ENCODE measurements at regions not wholly inside any gene's neighbourhood (a gene's known extent, or its start where the extent isn't known, plus 50 kb on each side); places are given as distances from the start of the nearest gene placed in this dataset.
"Not testable (repeated sequence)": the region's sequence is repeated elsewhere in the genome, so short reads cannot be mapped to it uniquely, and the experiment has no call there.

DNA sequence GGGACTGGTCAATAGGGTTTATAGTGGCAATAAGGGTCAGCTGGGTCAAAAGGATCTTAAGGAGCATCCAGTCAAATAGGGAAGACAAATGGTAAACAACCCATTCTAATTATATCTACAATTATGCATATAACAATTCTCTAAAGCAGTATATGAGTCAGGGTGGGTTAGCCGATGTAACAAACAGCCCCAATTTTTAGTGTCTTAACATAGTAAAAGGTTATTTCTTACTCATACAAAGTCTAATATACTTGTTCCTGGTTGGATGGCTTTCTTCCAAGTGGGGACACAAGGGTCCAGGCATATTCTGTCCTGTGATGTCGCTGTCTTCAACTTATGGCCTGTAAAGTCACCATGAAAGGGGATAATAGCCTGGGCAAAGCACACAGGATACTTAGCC lies 97.9 kb upstream of the GALNT15 start:
- WGBS (ENCODE audit: missing lambda C conversion rate): 61% methylated on average over 2 of the region's 2 CpGs
- no peak overlapping the region for H3K27ac ChIP-seq
- no peak overlapping the region for H3K4me2 ChIP-seq
- ATAC-seq: no peak
- FAIRE-seq: no peak
- CTCF ChIA-PET: interaction anchor here (0.5 to 0.9 kb wide), 3 partner anchors 9 to 16 kb away, joined by 3 read pairs; no protein-coding TSS in a partner anchor
- H3K4me3 ChIP-seq: no peak overlapping the region
- peaks cover 15% of the 10 kb centered on the region for H3K4me1 ChIP-seq
- TF ChIP-seq SREBF2 (IDR thresholded peaks at IDR 0.05) (no peak), MAFK (IDR thresholded peaks at IDR 0.05; ENCODE audit: partially characterized antibody) (no peak), HDAC2 (IDR thresholded peaks at IDR 0.05) (no peak), HOXB13 (CRISPR knock-in tag; IDR thresholded peaks at IDR 0.05; ENCODE audit: low read depth) (no peak), TFCP2L1 (CRISPR knock-in tag; IDR thresholded peaks at IDR 0.05) (no peak), RNF2 (IDR thresholded peaks at IDR 0.05; ENCODE audit: borderline replicate concordance, low read depth) (no peak), ZFP36 (IDR thresholded peaks at IDR 0.05; ENCODE audit: borderline replicate concordance, partially characterized antibody) (no peak), GATA3 (IDR thresholded peaks at IDR 0.05; ENCODE audit: borderline replicate concordance) (no peak), HOXB5 (CRISPR knock-in tag; IDR thresholded peaks at IDR 0.05) (no peak), BHLHE40 (IDR thresholded peaks at IDR 0.05; ENCODE audit: low read depth, low read length) (no peak), RAD21 (conservative IDR thresholded peaks at IDR 0.05 in 1 of 2, IDR thresholded peaks at IDR 0.05 in 1 of 2) (no peak), NR3C1 (IDR thresholded peaks at IDR 0.05) (no peak), CBX2 (IDR thresholded peaks at IDR 0.05; ENCODE audit: borderline replicate concordance, low read depth) (no peak), CHD4 (IDR thresholded peaks at IDR 0.05; ENCODE audit: borderline replicate concordance) (no peak)
- DNase-seq (ENCODE audit: low read depth in 1 of 2, low spot score in 1 of 2): no peak
- peaks cover 25% of the 10 kb centered on the region for H3K9me3 ChIP-seq
- POLR2A ChIA-PET: no interaction called here

DNA sequence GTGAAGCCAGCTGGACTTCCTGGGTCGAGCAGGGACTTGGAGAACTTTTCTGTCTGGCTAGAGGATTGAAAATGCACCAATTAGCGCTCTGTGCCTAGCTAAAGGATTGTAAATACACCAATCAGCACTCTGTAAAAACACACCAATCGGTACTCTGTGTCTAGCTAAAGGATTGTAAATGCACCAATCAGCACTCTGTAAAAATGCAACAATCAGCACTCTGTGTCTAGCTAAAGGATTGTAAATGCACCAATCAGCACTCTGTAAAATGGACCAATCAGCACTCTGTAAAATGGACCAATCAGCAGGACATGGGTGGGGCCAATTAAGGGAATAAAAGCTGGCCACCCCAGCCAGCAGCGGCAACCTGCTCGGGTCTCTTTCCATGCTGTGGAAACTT lies 97.3 kb upstream of the GALNT15 start:
- DNase-seq (ENCODE audit: low read depth in 1 of 2, low spot score in 1 of 2); FAIRE-seq; ATAC-seq; H3K4me3 ChIP-seq; H3K27ac ChIP-seq; POLR2A ChIA-PET; H3K4me2 ChIP-seq: not testable (repeated sequence)
- 79% methylated on average over 5 of the region's 5 CpGs for WGBS (ENCODE audit: missing lambda C conversion rate)
- Histone ChIP-seq H3K9me3 (peaks cover 31% of the 10 kb centered on the region), H3K4me1 (peaks cover 15% of the 10 kb centered on the region)
- TF ChIP-seq MAFK (IDR thresholded peaks at IDR 0.05; ENCODE audit: partially characterized antibody): peak; percentile 43
- CTCF ChIA-PET: interaction anchor here (0.9 to 1.3 kb wide), 2 partner anchors 16 to 28 kb away, joined by 3 to 8 read pairs; no protein-coding TSS in a partner anchor

DNA sequence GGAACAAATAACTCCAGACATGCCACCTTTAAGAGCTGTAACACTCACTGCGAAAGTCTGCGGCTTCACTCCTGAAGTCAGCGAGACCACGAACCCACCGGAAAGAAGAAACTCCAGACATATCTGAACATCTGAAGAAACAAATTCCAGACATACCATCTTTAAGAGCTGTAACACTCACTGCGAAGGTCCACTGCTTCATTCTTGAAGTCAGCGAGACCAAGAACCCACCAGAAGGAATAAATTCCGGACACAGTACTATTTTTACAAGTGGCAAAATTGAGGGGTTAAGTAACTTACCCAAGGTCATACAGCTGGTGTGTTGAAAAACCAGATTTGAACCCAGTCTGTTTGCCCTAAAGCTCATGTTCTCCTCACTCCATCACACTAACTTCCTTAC lies 96.8 kb upstream of the GALNT15 start:
- Histone ChIP-seq H3K9me3 (peaks cover 37% of the 10 kb centered on the region), H3K27ac (0 out of 6 replicates have a peak overlapping the region, but pooled peaks of 1 of the 2 experiments have one; percentile 16)
- H3K4me3 ChIP-seq; POLR2A ChIA-PET; FAIRE-seq; ATAC-seq; H3K4me2 ChIP-seq; H3K4me1 ChIP-seq; DNase-seq (ENCODE audit: low read depth in 1 of 2, low spot score in 1 of 2): not testable (repeated sequence)
- CTCF ChIA-PET: interaction anchor here (1.3 kb wide), 1 partner anchor 28 kb away, joined by 8 read pairs; no protein-coding TSS in a partner anchor
- WGBS (ENCODE audit: missing lambda C conversion rate): 78% methylated on average over 8 of the region's 8 CpGs

DNA sequence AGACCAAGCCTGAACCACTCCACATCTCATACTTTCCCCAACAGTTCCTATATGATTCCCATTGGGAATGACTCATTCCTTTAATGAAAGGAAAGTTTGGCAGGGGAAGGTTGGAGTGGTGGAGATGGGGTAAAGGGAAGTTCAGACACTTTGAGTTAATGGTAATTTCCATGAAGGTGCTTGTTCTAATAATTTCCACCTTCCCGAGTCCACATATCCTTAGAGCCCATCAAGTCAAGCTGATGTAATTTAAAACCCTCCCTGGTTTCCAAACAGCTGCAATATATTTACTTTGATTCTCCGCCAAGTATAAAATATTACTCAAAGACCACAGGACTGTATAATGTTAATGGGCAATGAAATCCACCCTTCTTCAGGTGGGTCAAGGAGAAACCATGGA lies 95.0 kb upstream of the GALNT15 start:
- FAIRE-seq (no peak), DNase-seq (ENCODE audit: low read depth in 1 of 2, low spot score in 1 of 2) (no peak), ATAC-seq (no peak)
- ChIA-PET POLR2A (no interaction called here), CTCF (interaction anchor here (0.6 to 1.4 kb wide), 3 partner anchors 19 to 476 kb away, joined by 3 to 4 read pairs (median 3); no protein-coding TSS in a partner anchor)
- Histone ChIP-seq H3K9me3 (peaks cover 38% of the 10 kb centered on the region), H3K4me2 (0 out of 3 replicates have a peak overlapping the region, but pooled peaks have one; percentile 2), H3K27ac (peak overlapping the region; percentile 18 to 25; a peak in 2 of 6 replicates), H3K4me1 (peaks cover 5% of the 10 kb centered on the region; the same call in 1 of the 3 replicates), H3K4me3 (no peak overlapping the region)
- WGBS (ENCODE audit: missing lambda C conversion rate): 62% methylated on average over 2 of the region's 2 CpGs
- TF ChIP-seq KDM5A (IDR thresholded peaks at IDR 0.05) (no peak), CBX2 (IDR thresholded peaks at IDR 0.05; ENCODE audit: borderline replicate concordance, low read depth) (no peak), JUNB (IDR thresholded peaks at IDR 0.05) (peak; percentile 33; the same call in 1 of the 2 replicates), FOSB (CRISPR knock-in tag; IDR thresholded peaks at IDR 0.05) (no peak), ZC3H11A (IDR thresholded peaks at IDR 0.05) (no peak), MAZ (IDR thresholded peaks at IDR 0.05; ENCODE audit: borderline replicate concordance, low read depth, low read length) (no peak), NPAS2 (CRISPR knock-in tag; IDR thresholded peaks at IDR 0.05; ENCODE audit: borderline replicate concordance) (no peak), FOXS1 (CRISPR knock-in tag; IDR thresholded peaks at IDR 0.05) (no peak), CEBPB (IDR thresholded peaks at IDR 0.05) (0 out of 4 replicates have a peak, but pooled peaks of 1 of the 2 experiments have one; percentile 7), NR3C1 (IDR thresholded peaks at IDR 0.05) (no peak), ESRRA (IDR thresholded peaks at IDR 0.05; ENCODE audit: borderline replicate concordance, low read length) (no peak), FOSL2 (IDR thresholded peaks at IDR 0.05) (no peak), FOSL2 (CRISPR knock-in tag; IDR thresholded peaks at IDR 0.05) (peak; percentile 23; the same call in 1 of the 2 replicates), EHF (CRISPR knock-in tag; IDR thresholded peaks at IDR 0.05) (no peak), RNF2 (IDR thresholded peaks at IDR 0.05; ENCODE audit: borderline replicate concordance, low read depth) (no peak), HOXB13 (CRISPR knock-in tag; IDR thresholded peaks at IDR 0.05; ENCODE audit: low read depth) (no peak), RCOR1 (IDR thresholded peaks at IDR 0.05; ENCODE audit: low read depth, low read length) (no peak), HOXA7 (CRISPR knock-in tag; IDR thresholded peaks at IDR 0.05) (no peak), CHD2 (IDR thresholded peaks at IDR 0.05; ENCODE audit: low read length, partially characterized antibody) (no peak), BHLHE40 (IDR thresholded peaks at IDR 0.05; ENCODE audit: low read depth, low read length) (no peak), POLR2A (IDR thresholded peaks at IDR 0.05; ENCODE audit: low read length) (no peak)
- TF ChIP-seq, protein P1, sequence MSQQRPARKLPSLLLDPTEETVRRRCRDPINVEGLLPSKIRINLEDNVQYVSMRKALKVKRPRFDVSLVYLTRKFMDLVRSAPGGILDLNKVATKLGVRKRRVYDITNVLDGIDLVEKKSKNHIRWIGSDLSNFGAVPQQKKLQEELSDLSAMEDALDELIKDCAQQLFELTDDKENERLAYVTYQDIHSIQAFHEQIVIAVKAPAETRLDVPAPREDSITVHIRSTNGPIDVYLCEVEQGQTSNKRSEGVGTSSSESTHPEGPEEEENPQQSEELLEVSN (IDR thresholded peaks at IDR 0.05; ENCODE audit: borderline replicate concordance, low read depth): no peak
- TF ChIP-seq, protein P2, sequence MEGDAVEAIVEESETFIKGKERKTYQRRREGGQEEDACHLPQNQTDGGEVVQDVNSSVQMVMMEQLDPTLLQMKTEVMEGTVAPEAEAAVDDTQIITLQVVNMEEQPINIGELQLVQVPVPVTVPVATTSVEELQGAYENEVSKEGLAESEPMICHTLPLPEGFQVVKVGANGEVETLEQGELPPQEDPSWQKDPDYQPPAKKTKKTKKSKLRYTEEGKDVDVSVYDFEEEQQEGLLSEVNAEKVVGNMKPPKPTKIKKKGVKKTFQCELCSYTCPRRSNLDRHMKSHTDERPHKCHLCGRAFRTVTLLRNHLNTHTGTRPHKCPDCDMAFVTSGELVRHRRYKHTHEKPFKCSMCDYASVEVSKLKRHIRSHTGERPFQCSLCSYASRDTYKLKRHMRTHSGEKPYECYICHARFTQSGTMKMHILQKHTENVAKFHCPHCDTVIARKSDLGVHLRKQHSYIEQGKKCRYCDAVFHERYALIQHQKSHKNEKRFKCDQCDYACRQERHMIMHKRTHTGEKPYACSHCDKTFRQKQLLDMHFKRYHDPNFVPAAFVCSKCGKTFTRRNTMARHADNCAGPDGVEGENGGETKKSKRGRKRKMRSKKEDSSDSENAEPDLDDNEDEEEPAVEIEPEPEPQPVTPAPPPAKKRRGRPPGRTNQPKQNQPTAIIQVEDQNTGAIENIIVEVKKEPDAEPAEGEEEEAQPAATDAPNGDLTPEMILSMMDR (IDR thresholded peaks at IDR 0.05): no peak
